Mucosa of descending colon (tissue), 3 donors: ENCODE measurements at regions not wholly inside any gene's neighbourhood (a gene's known extent, or its start where the extent isn't known, plus 50 kb on each side); places are given as distances from the start of the nearest gene placed in this dataset.

Experiments
- ATAC-seq: fragments of 200-7000 bp; cut with Tn5 transposase; one replicate; pipeline ENCODE4 v1.9.1; 2020; ENCODE audit warnings: mild to moderate bottlenecking, moderate library complexity
- DNase-seq, 3 donors: peaks; one replicate each; pipeline ENCODE4 v3.0.0-alpha.2; 2020
- H3K36me3 ChIP-seq: fragments of 200-600 bp; one replicate; pipeline ENCODE4 v1.8.0; 2021; ENCODE audit warnings: low read depth, mild to moderate bottlenecking
- H3K4me1 ChIP-seq: fragments of 200-600 bp; one replicate; pipeline ENCODE4 v1.8.0; 2021; ENCODE audit warnings: low read depth, mild to moderate bottlenecking
- H3K4me3 ChIP-seq: fragments of 200-600 bp; one replicate; pipeline ENCODE4 v1.8.0; 2021; ENCODE audit warnings: mild to moderate bottlenecking
- H3K9me3 ChIP-seq: fragments of 200-600 bp; one replicate; pipeline ENCODE4 v1.8.0; 2021; ENCODE audit warnings: mild to moderate bottlenecking
- intact Hi-C, 2 donors: fragments of 100-400 bp; cut with DNase I in 1 of 2; cut with micrococcal nuclease in 1 of 2; formaldehyde crosslinking; loops; one replicate each; pipeline versions ENCODE4 v1.11.0 to v1.11.1; 2022; cut with DNase I, micrococcal nuclease
- TF ChIP-seq, protein P1 (sequence below): fragments of 200-600 bp; IDR thresholded peaks from one replicate; pipeline ENCODE4 v1.8.0; 2022; ENCODE audit warnings: antibody characterized with exemption, mild to moderate bottlenecking
- donor health status: DM: no; HTN: no; CAD: no; lungs with moderate emphysema.
- donor health status: DM: no; HTN: no; CAD: no.
- donor health status: DM: no; HTN: yes; CAD: no.

DNA sequence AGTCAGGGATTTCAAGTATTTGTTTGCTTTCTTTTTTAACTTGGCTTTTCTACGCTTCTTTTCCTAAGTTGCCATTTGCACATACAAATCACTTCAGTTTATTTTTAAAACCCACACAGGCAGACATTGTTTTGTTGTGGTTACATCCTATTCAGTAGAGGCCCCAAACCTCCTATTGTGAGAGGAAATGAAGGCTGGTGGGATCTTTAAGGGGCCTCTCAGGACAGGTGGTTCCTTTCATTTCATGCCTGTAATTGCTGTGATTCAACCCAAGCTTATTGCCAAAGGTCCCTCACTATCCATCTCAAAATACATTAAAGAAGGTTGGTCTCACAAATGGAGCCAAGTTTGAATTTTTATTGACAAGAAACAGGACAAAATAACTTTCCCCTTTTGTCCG, 257.1 kb downstream of the ADAMTS20 start:
- Histone ChIP-seq H3K9me3 (peaks cover 3% of the 10 kb centered on the region), H3K36me3 (no peaks in the 10 kb centered on the region), H3K4me3 (no peak overlapping the region), H3K4me1 (no peaks in the 10 kb centered on the region)
- ATAC-seq (no peak), DNase-seq (no peak)
- TF ChIP-seq, protein P1, sequence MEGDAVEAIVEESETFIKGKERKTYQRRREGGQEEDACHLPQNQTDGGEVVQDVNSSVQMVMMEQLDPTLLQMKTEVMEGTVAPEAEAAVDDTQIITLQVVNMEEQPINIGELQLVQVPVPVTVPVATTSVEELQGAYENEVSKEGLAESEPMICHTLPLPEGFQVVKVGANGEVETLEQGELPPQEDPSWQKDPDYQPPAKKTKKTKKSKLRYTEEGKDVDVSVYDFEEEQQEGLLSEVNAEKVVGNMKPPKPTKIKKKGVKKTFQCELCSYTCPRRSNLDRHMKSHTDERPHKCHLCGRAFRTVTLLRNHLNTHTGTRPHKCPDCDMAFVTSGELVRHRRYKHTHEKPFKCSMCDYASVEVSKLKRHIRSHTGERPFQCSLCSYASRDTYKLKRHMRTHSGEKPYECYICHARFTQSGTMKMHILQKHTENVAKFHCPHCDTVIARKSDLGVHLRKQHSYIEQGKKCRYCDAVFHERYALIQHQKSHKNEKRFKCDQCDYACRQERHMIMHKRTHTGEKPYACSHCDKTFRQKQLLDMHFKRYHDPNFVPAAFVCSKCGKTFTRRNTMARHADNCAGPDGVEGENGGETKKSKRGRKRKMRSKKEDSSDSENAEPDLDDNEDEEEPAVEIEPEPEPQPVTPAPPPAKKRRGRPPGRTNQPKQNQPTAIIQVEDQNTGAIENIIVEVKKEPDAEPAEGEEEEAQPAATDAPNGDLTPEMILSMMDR: no peak
- intact Hi-C loops: no loop called here

DNA sequence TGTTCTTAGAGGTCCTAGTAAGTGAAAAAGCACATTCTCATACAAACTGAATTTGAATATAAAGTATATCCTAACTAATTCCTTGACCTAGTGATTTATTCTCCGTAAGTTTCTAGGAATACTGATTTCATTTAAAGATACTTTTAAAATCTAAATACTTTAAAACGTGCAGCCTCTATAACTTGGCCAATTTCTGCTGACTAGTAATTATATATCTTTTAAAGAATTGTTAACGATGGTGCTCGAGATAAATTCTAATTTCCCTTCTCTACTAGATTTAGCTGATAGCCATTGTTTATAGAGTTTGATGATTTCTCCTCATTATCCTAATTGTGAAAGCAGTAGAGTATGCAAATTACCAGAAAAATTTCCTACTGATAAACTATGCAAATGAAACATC, 257.9 kb downstream of the ADAMTS20 start:
- Histone ChIP-seq H3K4me3 (no peak overlapping the region), H3K9me3 (no peaks in the 10 kb centered on the region), H3K4me1 (no peaks in the 10 kb centered on the region), H3K36me3 (no peaks in the 10 kb centered on the region)
- DNase-seq (no peak), ATAC-seq (no peak)
- intact Hi-C loops: no loop called here
- TF ChIP-seq, protein P1: no peak

DNA sequence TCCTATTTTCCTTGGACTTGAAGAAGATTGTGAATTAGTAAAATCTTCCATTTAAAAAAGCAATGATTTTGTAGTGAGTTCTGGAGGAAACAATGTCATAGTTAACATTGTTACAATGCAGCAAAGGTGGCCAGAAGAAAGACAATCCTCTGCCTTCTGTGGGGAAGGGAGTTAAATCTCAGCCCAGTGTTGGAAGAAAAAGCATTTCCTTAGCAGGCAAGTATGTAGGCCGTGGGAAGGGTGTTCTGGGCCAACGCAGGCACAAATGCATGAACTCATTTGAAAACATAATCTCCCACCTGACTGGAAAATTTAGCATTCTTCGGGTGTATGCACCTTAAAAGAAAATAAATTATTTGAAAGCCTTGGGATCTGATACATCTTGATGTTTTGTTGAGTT, 258.6 kb downstream of the ADAMTS20 start:
- H3K9me3 ChIP-seq: no peaks in the 10 kb centered on the region
- intact Hi-C loops: no loop called here
- ATAC-seq: no peak

DNA sequence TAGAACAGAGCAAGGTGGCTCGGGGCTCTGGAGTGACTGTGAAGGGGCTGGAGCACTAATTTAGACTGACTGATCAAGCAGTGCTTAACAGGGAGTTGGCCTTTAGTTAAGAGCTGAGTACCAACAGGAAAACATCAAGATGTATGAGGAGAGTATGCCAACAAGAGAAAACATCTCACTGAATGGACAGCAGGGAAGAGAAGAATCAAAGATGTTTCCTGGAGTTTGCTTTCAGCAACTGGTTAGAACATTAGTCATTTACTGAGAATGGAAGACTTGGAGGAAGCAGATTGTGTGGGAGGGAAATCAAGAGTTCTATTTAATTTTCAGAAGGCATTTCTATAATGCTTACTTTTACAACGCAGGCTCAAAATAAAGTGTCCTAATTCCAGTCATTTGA, 259.3 kb downstream of the ADAMTS20 start:
- Histone ChIP-seq H3K9me3 (no peaks in the 10 kb centered on the region), H3K4me3 (no peak overlapping the region), H3K4me1 (no peaks in the 10 kb centered on the region), H3K36me3 (no peaks in the 10 kb centered on the region)
- no peak for ATAC-seq
- TF ChIP-seq, protein P1: no peak
- no peak for DNase-seq
- intact Hi-C loops: no loop called here

More for the DNA sequence above, 258.6 kb downstream of the ADAMTS20 start:
- no peak overlapping the region for H3K4me3 ChIP-seq
- no peaks in the 10 kb centered on the region for H3K36me3 ChIP-seq
- TF ChIP-seq, protein P1: no peak
- no peak for DNase-seq
- no peaks in the 10 kb centered on the region for H3K4me1 ChIP-seq

DNA sequence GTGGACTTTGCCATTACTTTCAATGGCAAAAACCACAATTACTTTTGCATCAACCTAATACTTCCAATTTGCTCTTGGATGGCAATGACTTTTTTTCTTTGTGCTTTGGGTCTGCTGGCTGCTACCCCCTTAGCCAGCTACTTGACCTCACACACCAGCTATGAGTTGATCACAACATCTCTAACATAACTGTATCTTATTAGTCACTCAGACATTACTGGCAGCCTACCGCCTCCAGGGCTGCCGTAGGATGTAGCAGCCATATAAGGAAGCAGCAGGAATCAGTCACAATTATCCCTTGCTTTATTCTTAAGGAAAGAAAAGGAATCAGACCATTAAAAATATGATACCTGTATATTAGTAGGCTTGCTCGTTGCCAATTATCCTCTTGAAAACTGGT, 260.5 kb downstream of the ADAMTS20 start:
- Histone ChIP-seq H3K9me3 (no peaks in the 10 kb centered on the region), H3K4me3 (no peak overlapping the region), H3K4me1 (no peaks in the 10 kb centered on the region), H3K36me3 (no peaks in the 10 kb centered on the region)
- no peak for ATAC-seq
- no peak for DNase-seq
- intact Hi-C loops: no loop called here
- TF ChIP-seq, protein P1: no peak

DNA sequence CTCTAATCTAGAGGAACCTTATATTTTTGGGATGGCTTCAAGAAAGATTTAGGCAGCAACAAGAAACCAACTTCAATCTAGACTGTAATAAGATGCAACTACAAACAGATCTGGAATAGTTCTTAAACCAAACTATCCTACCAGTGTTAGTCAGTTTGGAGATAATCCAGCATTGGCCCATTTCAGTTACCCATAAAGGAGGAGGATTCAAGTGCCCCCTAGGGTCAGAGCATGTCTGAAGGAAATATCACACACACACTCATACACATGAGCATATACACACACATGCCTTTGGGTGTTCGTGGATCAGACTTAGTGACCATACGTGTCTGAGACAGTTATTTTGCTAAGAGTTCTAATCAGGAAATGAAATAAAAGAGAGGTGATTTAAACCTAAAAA, 261.2 kb downstream of the ADAMTS20 start:
- ATAC-seq (no peak), DNase-seq (no peak)
- TF ChIP-seq, protein P1: no peak
- H3K4me3 ChIP-seq: no peak overlapping the region
- H3K9me3 ChIP-seq: no peaks in the 10 kb centered on the region
- intact Hi-C loops: no loop called here
- H3K36me3 ChIP-seq: no peaks in the 10 kb centered on the region
- H3K4me1 ChIP-seq: no peaks in the 10 kb centered on the region
